ENCODE measurements at regions not wholly inside any gene's neighbourhood (a gene's known extent, or its start where the extent isn't known, plus 50 kb on each side); places are given as distances from the start of the nearest gene placed in this dataset.

- TF ChIP-seq CREB1 (IDR thresholded peaks at IDR 0.05; ENCODE audit: low read depth) (no peak), CEBPB (IDR thresholded peaks at IDR 0.05) (no peak), TEAD4 (IDR thresholded peaks at IDR 0.05) (no peak), MAX (IDR thresholded peaks at IDR 0.05) (no peak), NFIC (IDR thresholded peaks at IDR 0.05) (no peak), EP300 (IDR thresholded peaks at IDR 0.05; ENCODE audit: borderline replicate concordance) (no peak), ZBTB7A (IDR thresholded peaks at IDR 0.05; ENCODE audit: low read depth) (no peak), EGR1 (IDR thresholded peaks at IDR 0.05) (no peak), FOXM1 (IDR thresholded peaks at IDR 0.05; ENCODE audit: borderline replicate concordance, low read depth) (no peak)
- TF ChIP-seq, protein P1, sequence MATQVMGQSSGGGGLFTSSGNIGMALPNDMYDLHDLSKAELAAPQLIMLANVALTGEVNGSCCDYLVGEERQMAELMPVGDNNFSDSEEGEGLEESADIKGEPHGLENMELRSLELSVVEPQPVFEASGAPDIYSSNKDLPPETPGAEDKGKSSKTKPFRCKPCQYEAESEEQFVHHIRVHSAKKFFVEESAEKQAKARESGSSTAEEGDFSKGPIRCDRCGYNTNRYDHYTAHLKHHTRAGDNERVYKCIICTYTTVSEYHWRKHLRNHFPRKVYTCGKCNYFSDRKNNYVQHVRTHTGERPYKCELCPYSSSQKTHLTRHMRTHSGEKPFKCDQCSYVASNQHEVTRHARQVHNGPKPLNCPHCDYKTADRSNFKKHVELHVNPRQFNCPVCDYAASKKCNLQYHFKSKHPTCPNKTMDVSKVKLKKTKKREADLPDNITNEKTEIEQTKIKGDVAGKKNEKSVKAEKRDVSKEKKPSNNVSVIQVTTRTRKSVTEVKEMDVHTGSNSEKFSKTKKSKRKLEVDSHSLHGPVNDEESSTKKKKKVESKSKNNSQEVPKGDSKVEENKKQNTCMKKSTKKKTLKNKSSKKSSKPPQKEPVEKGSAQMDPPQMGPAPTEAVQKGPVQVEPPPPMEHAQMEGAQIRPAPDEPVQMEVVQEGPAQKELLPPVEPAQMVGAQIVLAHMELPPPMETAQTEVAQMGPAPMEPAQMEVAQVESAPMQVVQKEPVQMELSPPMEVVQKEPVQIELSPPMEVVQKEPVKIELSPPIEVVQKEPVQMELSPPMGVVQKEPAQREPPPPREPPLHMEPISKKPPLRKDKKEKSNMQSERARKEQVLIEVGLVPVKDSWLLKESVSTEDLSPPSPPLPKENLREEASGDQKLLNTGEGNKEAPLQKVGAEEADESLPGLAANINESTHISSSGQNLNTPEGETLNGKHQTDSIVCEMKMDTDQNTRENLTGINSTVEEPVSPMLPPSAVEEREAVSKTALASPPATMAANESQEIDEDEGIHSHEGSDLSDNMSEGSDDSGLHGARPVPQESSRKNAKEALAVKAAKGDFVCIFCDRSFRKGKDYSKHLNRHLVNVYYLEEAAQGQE (IDR thresholded peaks at IDR 0.05; ENCODE audit: low read depth) = no peak
These were observed 92.0 kb upstream of the AHR start for GRCh38 chr7:17206349-17206905.

GRCh38 chr7:17207220-17207619 is 91.2 kb upstream of the AHR start:
- TF ChIP-seq TAF1 (IDR thresholded peaks at IDR 0.05; ENCODE audit: low read depth) (no peak), CEBPB (IDR thresholded peaks at IDR 0.05) (no peak), TCF12 (IDR thresholded peaks at IDR 0.05; ENCODE audit: low read depth) (no peak), CREB1 (IDR thresholded peaks at IDR 0.05; ENCODE audit: low read depth) (no peak), FOXM1 (IDR thresholded peaks at IDR 0.05; ENCODE audit: borderline replicate concordance, low read depth) (no peak), TEAD4 (IDR thresholded peaks at IDR 0.05) (no peak), MAX (IDR thresholded peaks at IDR 0.05) (no peak), NFIC (IDR thresholded peaks at IDR 0.05) (no peak), ZBTB7A (IDR thresholded peaks at IDR 0.05; ENCODE audit: low read depth) (no peak)
- TF ChIP-seq, protein P2, sequence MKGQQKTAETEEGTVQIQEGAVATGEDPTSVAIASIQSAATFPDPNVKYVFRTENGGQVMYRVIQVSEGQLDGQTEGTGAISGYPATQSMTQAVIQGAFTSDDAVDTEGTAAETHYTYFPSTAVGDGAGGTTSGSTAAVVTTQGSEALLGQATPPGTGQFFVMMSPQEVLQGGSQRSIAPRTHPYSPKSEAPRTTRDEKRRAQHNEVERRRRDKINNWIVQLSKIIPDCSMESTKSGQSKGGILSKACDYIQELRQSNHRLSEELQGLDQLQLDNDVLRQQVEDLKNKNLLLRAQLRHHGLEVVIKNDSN (IDR thresholded peaks at IDR 0.05) = no peak

DNA sequence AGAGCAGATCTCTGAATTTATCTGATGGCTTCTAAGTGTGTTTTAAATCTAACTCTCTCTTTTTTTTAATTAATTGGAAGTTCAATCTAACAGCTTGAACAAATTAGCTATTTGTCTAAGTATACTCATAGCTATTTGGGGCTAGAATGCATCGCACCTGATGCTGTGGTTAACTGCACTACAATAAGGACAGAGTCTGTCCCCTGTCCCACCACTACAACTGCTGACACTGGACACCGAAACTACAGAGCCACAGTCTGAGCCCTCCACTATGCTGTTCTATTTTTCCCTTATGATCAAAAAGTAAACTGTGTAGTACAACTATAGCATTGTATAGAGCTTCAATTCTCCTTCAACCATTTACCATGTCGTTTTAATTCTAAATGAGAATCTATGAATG is 89.4 kb upstream of the AHR start:
- TF ChIP-seq YY1 (IDR thresholded peaks at IDR 0.05; ENCODE audit: low read depth) = no peak
- no peak for TF ChIP-seq CREB1 (IDR thresholded peaks at IDR 0.05; ENCODE audit: low read depth)
- TF ChIP-seq TAF1 (IDR thresholded peaks at IDR 0.05; ENCODE audit: low read depth) = no peak

DNA sequence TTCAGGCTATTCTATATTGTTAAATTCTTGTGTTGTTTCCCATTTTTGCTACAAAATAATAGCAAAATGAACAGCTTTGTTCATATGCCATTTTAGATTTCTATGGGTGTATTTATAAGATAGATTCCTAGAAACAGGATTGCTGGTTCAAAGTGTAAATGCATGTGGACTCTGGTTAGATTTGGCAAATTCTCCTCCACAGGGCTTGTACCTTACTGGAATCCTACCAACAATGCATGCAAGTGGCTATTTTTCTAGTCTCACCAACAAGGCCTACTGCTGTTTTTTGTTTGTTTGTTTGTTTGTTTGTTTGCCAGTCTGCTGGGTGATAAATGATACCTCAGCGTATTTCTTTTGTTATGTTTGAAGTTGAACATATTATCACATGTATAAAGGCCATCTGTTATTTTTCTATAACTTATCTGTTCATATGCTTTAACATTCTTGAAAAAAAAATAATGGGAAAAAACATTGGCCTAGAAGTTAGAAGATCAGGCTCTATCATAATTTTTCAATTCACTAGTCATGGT is 87.1 kb upstream of the AHR start:
- TF ChIP-seq EGR1 (IDR thresholded peaks at IDR 0.05) = no peak
- no peak for TF ChIP-seq ZBTB7A (IDR thresholded peaks at IDR 0.05; ENCODE audit: low read depth)
- TF ChIP-seq TEAD4 (IDR thresholded peaks at IDR 0.05) = no peak
- no peak for TF ChIP-seq EP300 (IDR thresholded peaks at IDR 0.05; ENCODE audit: borderline replicate concordance)
- no peak for TF ChIP-seq FOXM1 (IDR thresholded peaks at IDR 0.05; ENCODE audit: borderline replicate concordance, low read depth)

DNA sequence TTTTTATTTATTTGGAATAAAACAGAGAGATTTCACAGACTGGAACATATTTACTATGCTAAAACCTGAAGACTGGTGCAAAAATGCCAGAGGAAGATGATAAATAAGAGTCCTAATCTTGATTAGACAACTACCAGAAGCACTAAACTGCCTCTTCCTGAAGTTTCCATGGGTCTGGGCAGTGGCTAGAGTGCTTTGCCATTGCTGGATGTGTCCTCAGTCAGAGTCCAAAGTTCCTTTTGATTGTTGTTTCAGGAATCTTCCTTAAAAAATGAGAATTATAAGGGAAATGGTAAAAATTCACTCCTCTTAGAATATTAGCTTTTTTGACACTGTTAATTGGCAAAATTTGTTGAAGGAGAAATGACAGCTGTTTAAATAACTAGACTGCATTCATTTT is 86.3 kb upstream of the AHR start:
- TF ChIP-seq, protein P1 (IDR thresholded peaks at IDR 0.05; ENCODE audit: low read depth) = no peak
- TF ChIP-seq YY1 (IDR thresholded peaks at IDR 0.05; ENCODE audit: low read depth) (no peak), NFIC (IDR thresholded peaks at IDR 0.05) (no peak), ZBTB7A (IDR thresholded peaks at IDR 0.05; ENCODE audit: low read depth) (no peak), TEAD4 (IDR thresholded peaks at IDR 0.05) (no peak), TAF1 (IDR thresholded peaks at IDR 0.05; ENCODE audit: low read depth) (no peak), EP300 (IDR thresholded peaks at IDR 0.05; ENCODE audit: borderline replicate concordance) (no peak), TCF12 (IDR thresholded peaks at IDR 0.05; ENCODE audit: low read depth) (no peak), MAX (IDR thresholded peaks at IDR 0.05) (no peak), CREB1 (IDR thresholded peaks at IDR 0.05; ENCODE audit: low read depth) (no peak), CEBPB (IDR thresholded peaks at IDR 0.05) (no peak), EGR1 (IDR thresholded peaks at IDR 0.05) (no peak), FOXM1 (IDR thresholded peaks at IDR 0.05; ENCODE audit: borderline replicate concordance, low read depth) (no peak), RAD21 (IDR thresholded peaks at IDR 0.05; ENCODE audit: low read depth) (no peak)
- TF ChIP-seq, protein P2 (IDR thresholded peaks at IDR 0.05) = no peak

Data from Ishikawa (cell line).